ENCODE measurements at regions not wholly inside any gene's neighbourhood (a gene's known extent, or its start where the extent isn't known, plus 50 kb on each side); places are given as distances from the start of the nearest gene placed in this dataset.
"Not testable (repeated sequence)": the region's sequence is repeated elsewhere in the genome, so short reads cannot be mapped to it uniquely, and the experiment has no call there.

GRCh38 chr7:149606826-149607225, 109.2 kb upstream of the ZNF746 start:
- DNase-seq (ENCODE audit: low read depth in 2 of 2, low spot score in 1 of 2), result no peak

DNA sequence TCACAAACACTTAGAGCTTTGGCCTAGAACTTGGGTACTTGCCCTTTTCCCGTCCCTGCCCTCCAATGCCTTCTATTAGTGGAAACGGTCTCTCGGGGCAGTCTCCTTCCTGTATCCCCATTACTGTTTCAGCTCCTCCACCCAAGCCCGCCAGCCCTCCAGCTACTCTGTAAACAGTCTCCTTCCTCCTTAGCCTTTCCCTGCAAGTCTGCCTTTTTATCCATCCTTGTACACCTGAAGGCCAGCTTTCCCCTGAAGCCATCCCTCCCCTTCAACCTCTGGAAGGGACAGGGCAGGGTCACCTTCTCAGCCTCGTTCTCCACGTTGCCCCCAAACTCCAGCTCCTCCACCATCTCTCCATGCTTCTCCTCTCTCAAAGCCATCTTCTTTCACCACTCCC, 108.1 kb upstream of the ZNF746 start:
- DNase-seq (ENCODE audit: low read depth in 2 of 2, low spot score in 1 of 2), result no peak

GRCh38 chr7:149604521-149604920, 106.9 kb upstream of the ZNF746 start:
- no peak for DNase-seq (ENCODE audit: low read depth in 2 of 2, low spot score in 1 of 2)

GRCh38 chr7:149600669-149601330, 103.2 kb upstream of the ZNF746 start:
- not testable (repeated sequence) for DNase-seq (ENCODE audit: low read depth in 2 of 2, low spot score in 1 of 2)

GRCh38 chr7:149599636-149600206, 102.1 kb upstream of the ZNF746 start:
- no peak for DNase-seq (ENCODE audit: low read depth in 2 of 2, low spot score in 1 of 2)

GRCh38 chr7:149598721-149599308, 101.2 kb upstream of the ZNF746 start:
- DNase-seq (ENCODE audit: low read depth in 2 of 2, low spot score in 1 of 2), result no peak

GRCh38 chr7:149597789-149598188, 100.2 kb upstream of the ZNF746 start:
- DNase-seq (ENCODE audit: low read depth in 2 of 2, low spot score in 1 of 2), result not testable (repeated sequence)

- DNase-seq (ENCODE audit: low read depth in 2 of 2, low spot score in 1 of 2), result no peak
These were observed 97.9 kb upstream of the ZNF746 start for GRCh38 chr7:149595541-149595940.

GRCh38 chr7:149595078-149595477, 97.5 kb upstream of the ZNF746 start:
- DNase-seq (ENCODE audit: low read depth in 2 of 2, low spot score in 1 of 2), result no peak

DNA sequence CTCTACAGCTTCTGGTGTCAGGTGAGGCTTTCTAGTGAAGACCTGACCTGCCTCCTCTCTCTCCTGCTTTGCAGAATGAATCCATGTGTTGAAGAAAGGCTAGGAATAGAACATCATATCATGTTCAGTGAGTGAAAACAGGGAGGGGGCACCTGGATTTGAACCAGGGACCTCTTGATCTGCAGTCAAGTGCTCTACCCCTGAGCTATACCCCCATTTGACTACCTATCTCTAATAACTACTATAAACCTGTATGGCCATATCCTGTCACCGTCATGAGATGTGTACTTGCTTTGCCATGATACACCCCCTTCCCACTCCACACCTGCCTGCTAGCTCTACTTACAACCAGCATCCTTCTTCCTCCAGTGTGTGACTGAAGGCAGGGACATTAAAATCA, 91.3 kb upstream of the ZNF746 start:
- DNase-seq (ENCODE audit: low read depth in 2 of 2, low spot score in 1 of 2), result no peak

- no peak for DNase-seq (ENCODE audit: low read depth in 2 of 2, low spot score in 1 of 2)
These were observed 89.3 kb upstream of the ZNF746 start for GRCh38 chr7:149586646-149587645.

DNA sequence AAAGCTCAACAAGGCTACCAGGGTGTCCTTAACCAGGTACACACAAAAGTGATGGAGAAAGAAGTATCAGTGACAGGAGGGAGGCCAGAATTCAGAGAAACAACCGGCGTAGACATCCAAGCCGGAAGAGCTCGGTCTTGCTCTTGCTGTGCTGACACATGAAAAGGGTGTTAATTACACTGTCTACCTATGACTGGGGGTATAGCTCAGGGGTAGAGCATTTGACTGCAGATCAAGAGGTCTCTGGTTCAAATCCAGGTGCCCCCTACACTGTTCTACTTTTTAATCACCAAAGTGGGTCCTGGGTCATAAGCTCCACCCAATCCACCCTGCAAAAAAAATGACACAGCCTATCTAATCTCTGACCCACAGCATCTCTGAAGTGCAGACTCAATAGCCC, 86.9 kb upstream of the ZNF746 start:
- DNase-seq (ENCODE audit: low read depth in 2 of 2, low spot score in 1 of 2), result no peak

DNA sequence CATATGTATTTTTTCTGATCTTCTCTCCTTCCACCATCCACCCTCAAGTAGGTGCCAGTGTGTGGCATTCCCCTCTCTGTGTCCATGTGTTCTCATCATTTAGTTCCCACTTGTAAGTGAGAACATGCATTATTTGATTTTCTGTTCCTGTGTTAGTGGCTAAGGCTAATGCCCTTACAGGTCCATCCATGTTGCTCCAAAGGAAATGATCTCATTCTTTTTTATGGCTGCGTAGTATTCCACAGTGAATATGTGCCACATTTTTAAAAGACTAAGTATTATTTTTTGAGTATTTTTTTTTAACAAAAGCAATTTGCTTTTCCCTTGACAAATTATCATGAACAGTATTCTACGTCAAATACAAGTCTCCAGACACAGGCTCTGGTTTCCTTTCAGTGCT, 86.4 kb upstream of the ZNF746 start:
- DNase-seq (ENCODE audit: low read depth in 2 of 2, low spot score in 1 of 2), result no peak

- no peak for DNase-seq (ENCODE audit: low read depth in 2 of 2, low spot score in 1 of 2)
These were observed 82.7 kb upstream of the ZNF746 start for GRCh38 chr7:149580328-149580727.

DNA sequence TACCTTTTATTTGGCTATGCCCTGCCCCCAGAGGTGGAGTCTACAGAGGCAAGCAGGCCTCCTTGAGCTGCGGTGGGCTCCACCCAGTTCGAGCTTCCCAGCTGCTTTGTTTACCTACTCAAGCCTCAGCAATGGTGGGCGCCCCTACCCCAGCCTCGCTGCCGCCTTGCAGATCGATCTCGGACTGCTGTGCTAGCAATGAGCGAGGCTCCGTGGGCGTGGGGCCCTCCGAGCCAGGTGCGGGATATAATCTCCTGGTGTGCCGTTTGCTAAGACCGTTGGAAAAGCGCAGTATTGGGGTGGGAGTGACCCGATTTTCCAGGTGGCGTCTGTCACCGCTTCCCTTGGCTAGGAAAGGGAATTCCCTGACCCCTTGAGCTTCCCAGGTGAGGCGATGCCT, 81.8 kb upstream of the ZNF746 start:
- DNase-seq (ENCODE audit: low read depth in 2 of 2, low spot score in 1 of 2), result not testable (repeated sequence)

DNA sequence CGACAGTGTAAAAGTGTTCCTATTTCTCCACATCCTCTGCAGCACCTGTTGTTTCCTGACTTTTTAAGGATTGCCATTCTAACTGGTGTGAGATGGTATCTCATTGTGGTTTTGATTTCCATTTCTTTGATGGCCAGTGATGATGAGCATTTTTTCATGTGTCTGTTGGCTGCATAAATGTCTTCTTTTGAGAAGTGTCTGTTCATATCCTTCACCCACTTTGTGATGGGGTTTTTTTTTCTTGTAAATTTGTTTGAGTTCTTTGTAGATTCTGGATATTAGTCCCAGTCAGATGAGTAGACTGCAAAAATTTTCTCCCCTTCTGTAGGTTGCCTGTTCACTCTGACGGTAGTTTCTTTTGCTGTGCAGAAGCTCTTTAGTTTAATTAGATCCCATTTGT, 76.8 kb upstream of the ZNF746 start:
- DNase-seq (ENCODE audit: low read depth in 2 of 2, low spot score in 1 of 2), result not testable (repeated sequence)

GRCh38 chr7:149573519-149573918, 75.9 kb upstream of the ZNF746 start:
- no peak for DNase-seq (ENCODE audit: low read depth in 2 of 2, low spot score in 1 of 2)

DNA sequence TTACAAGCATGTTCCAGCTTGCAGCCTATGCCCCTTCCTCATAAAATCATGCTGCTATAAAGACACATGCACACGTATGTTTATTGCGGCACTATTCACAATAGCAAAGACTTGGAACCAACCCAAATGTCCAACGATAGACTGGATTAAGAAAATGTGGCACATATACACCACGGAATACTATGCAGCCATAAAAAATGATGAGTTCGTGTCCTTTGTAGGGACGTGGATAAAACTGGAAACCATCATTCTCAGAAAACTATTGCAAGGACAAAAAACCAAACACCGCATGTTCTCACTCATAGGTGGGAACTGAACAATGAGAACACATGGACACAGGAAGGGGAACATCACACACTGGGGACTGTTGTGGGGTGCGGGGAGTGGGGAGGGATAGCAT, 75.3 kb upstream of the ZNF746 start:
- not testable (repeated sequence) for DNase-seq (ENCODE audit: low read depth in 2 of 2, low spot score in 1 of 2)

DNA sequence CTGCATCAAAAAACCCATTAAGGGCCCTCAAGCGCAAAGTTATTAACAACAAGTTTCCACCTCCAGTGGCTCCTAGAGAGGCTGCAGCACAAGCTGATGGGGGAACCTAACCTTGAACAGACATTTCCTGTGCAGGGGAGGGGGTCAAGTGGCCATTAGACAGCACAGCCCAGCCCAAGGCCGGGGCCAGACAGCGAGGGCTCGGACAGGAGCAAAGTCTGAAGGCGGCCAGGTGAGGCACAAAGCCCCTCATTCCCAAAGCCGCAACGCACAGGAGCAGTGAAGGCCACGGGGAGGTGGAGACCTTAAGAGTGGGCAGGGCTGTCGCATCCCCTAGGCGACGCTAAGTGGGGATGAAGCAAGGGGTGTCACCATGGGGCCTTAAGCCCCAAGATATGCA, 73.2 kb upstream of the ZNF746 start:
- no peak for DNase-seq (ENCODE audit: low read depth in 2 of 2, low spot score in 1 of 2)

- DNase-seq (ENCODE audit: low read depth in 2 of 2, low spot score in 1 of 2), result no peak
These were observed 72.3 kb upstream of the ZNF746 start for GRCh38 chr7:149569726-149570422.
